ENCODE measurements at regions not wholly inside any gene's neighbourhood (a gene's known extent, or its start where the extent isn't known, plus 50 kb on each side); places are given as distances from the start of the nearest gene placed in this dataset.

DNA sequence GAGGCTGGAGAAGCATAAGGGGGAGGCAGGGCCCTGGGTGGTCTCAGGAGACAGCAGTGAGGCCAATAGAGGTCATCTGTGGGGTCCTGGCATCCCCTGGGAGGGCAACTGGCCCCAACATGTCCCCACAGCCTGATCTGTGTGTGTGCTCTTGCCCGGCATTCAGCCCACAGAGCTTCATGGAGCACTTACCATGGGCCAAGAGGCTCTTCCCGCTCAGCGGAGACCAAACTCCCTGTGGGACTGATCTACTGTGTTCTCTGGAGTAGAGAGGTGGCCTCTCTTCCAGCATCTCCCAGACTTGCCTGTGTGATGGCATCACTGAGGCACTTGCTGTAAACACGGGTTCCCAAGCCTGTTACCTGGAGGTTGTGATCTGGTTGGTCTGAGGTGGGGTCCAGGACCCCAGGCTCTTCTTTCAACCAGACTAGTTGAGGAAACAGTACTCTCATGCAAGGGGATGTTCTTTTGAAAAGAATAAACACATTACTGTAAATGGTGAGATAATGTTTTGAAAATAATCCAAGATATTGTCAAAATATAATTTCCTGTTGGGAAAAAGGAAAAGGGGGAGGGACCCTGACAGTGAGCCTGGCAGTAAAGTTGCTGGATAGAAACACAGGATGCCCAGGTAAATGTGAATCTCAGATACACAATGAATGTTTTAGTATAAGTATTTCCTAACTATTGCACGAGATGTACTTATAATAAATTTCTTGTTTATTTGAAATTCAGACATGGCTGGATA, 67.6 kb downstream of the SOWAHC start:
- TF ChIP-seq POLR2A (IDR thresholded peaks at IDR 0.05) = no peak
- no peak for TF ChIP-seq CTCF (IDR thresholded peaks at IDR 0.05)
